IPS-NIHi11 (cell line): ENCODE measurements at regions not wholly inside any gene's neighbourhood (a gene's known extent, or its start where the extent isn't known, plus 50 kb on each side); places are given as distances from the start of the nearest gene placed in this dataset.
"Not testable (repeated sequence)": the region's sequence is repeated elsewhere in the genome, so short reads cannot be mapped to it uniquely, and the experiment has no call there.

Experiments used
- DNase-seq: peaks from one replicate; pipeline ENCODE4 v3.0.0; 2012; ENCODE audit warnings: mixed read lengths, low spot score

DNA sequence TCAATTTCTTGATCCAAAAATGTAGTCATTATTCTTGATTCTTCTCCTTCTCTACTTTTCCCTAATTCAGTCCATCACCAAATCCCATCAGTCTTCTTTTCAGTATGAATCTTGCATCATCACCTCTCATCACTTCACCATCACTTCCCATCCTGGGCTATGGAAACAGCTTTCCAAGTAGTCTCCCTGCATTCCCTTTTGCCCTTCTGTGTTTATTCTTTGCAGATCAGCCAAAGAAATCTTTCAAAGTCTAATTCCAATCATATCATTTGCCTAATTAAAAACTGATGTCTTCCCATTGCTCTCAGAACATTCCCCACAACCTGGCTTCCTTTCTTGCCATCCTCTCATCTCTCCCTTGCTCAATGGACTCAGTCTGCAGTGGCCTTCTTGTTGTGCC, 201.7 kb upstream of the ADAMTS3 start:
- no peak for DNase-seq

DNA sequence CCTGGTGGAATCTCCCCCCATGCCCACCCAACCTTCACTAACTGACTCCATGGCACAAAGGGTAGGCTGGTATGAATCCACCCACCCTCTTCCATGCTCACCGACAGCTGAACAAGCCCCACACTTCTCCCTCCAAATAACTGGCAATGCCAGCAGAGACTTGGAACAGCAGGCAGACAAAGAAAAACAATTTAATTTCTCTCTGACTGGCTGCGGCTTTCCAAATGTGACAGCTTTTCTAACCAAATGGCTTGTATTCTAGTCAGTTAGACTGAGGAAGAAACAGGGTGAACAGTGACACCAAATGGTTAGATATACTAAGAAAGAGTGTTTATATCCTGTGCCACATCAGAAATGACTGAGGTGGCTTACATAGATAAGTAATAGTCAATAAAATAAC, 199.3 kb upstream of the ADAMTS3 start:
- no peak for DNase-seq

DNA sequence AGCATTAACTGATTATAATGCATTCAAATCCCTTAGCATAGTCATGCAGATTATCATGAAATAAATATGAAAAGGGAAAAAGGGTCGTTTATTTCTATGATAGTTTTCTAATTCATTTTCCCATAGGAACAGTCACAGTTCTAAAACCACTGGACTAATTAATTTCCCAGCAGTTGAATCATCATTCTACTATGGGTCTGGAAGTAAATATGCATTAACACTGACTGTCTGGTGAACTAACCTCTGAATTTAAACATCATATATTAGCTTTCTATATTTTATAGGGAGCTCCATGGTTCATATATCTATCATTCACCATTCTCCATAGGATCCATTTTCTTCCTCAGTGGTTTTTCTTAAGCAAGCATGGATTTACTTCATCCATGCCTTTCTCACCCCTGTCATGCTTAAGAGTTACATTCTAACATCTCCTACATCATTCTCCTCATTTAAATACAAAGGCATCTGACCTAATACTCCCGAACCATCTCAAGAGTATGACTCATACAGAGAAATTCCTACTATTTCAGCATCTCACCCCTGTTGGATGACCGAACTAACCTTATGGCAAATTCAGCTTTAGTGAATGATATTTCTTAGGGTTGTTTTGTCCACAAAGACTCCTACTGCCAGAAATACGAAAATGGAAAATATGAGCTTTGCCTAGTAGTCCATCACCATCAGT, 198.7 kb upstream of the ADAMTS3 start:
- DNase-seq = no peak

DNA sequence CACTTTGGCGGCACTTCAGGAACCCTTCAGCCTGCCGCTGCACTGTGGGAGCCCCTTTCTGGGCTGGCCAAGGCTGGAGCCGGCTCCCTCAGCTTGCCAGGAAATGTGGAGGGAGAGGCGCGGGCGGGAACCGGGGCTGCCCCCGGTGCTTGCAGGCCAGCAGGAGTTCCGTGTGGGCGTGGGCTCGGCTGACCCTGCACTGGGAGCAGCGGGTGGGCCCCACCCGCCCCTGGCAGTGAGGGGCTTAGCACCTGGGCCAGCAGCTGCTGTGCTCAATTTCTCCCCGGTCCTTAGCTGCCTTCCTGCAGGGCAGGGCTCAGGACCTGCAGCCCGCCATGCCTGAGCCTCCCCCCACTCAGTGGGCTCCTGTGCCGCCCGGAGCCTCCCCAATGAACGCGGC, 196.8 kb upstream of the ADAMTS3 start:
- not testable (repeated sequence) for DNase-seq

DNA sequence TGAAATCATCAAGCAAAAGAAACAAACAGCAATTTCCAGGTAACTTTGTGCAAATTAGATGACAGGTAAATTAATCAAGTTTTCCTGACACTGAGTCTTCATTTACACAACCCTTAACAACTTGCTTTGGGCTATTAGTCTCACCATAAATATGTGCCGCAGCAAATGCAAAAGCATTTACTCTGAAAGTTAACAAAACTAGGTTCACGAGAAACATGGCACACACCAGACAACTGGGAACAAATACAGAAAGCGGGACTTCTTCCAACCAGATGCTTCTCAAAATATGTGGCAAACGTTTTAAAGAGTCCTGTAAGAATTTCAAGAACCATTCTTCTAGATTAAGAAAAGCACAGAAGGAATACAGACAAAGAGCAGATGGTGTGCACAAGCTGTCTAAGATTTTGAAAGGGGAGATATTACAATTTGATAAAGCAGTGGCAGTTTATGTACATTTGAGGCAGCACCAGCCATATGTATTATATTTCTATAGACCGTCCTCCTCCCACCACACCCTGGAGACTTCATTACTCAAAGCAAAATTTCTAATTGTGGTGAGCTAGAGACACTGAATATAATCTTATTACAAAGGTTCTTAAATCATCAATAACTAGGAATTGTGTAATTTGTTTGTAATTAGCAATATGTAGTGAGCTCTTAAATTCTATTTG, 192.5 kb upstream of the ADAMTS3 start:
- DNase-seq = no peak

DNA sequence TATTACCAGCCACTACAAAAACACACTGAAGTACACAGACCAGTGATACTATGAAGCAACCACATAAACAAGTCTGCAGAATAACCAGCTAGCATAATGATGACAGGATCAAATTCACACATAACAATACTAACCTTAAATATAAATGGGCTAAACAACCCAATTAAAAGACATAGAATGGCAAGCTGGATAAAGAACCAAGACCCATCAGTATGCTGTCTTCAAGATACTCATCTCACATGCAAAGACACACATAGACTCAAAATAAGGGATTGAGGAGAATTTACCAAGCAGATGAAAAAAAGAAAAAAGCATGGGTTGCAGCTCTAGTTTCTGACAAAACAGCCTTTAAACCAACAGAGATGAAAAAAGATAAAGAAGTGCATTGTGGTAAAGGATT, 184.4 kb upstream of the ADAMTS3 start:
- not testable (repeated sequence) for DNase-seq

DNA sequence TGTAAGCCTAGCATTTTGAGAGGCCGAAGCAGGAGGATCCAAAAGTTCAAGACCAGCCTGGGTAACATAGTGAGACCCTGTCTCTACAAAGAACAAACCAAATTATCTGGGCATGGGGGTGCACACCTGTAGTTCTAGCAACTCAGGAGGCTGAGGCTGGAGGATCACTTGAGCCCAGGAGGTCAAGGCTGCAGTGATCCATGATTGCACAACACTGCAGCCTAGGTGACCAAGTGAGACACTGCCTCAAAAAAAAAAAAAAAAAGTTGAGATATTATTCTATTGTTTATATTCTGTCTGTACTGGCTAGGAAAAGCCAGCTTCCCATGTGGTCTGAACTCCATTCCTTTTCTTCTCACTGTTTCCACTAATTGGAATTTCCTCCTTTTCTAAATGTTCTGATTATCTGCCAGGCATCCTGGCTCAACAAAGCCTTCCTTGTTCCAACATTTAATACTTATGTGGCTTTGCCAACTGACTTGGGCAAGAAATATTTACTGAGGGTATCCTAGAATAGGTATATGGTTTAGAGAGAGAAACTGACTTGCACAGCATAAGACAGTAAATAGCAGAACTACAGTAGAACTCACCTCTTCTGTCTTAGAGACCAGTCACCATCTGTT, 175.2 kb upstream of the ADAMTS3 start:
- no peak for DNase-seq

DNA sequence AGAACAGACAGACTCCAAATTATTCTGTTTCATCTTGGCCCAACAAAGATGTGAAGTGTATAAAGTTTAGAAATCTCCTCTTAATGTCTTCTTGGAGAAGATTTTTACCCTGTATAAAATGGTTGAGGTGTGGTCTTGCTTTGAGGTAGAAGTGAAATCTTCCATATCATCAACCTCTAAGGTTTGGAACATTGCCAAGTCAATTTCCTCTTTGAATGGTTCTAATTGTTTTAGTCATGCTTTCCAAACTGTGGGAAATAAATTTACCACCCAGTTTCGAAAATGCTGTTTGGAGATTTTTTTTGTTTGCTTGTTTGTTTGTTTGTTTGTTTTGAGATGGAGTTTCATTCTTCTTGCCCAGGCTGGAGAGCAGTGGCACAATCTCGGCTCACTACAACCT, 174.1 kb upstream of the ADAMTS3 start:
- DNase-seq = no peak

DNA sequence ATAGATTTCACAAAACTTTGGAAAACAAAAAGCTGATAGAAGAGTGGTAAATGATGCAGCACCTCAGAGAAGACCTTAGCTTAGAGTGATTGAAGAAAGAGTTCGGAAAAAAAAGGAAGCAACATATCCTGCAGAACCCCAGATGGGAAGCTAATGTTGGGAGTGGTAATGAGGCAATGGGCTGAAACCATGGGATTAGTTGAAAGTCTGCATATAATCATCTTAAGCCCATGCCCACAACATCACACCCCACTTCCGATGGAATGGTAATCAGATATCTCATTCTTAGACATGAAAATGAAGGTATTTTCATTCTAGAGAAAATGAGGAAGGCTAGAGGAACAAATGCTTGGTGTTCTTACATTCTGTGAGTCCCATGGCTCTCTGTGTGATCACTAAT, 146.3 kb upstream of the ADAMTS3 start:
- DNase-seq = no peak

DNA sequence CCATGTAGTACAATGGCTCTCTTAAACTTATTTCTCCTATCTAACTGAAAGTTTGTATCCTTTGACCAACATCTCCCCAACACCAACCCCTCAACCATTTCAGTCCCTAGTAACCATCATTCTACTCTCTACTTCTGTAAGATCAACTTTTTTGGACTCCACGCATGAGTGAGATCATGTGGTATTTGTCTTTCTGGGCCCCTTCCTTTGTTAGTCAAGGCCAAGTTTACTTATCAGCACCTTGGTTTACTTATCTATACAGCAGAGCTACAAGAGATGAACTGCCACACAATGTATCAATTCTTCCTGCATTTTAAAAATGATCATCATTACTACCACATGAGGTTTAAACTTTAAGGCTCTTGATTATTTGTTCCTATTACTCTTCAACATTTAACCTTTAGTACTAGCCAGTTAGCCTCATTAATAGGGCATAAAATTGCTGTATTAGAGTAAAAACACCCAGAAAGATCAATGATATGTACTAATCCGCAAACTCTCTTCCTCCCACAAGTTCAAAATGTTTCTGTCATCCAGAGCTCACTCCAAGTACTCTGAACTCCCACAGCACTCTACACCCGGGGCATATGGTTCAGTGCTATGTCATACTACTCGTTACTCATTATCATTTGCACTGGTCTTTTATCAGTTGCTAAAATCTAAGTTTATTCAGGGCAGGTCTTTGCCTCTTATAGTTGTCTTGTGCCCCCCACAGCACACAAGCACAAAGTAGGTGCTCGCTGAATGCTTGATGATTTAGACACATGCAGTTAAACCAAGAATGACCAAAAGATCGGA, 145.7 kb upstream of the ADAMTS3 start:
- no peak for DNase-seq

DNA sequence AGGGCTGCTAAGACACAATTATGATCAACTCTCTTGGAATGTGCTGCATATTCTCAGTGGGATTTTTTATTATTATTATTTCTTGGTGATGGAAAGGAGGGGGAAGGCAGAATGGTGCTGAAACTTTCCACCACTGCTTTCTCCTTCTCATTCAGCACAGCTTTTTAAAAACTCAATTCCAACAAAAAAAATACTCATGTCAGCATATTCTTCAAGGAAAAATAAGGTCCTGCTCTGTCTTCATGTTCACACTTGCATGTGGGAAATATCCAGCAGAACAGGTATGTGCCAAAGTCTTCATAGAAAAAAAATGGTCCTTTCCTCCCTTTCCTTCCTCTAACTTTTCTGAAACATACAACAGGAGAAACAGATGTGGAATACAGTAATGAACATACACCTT, 144.0 kb upstream of the ADAMTS3 start:
- no peak for DNase-seq

DNA sequence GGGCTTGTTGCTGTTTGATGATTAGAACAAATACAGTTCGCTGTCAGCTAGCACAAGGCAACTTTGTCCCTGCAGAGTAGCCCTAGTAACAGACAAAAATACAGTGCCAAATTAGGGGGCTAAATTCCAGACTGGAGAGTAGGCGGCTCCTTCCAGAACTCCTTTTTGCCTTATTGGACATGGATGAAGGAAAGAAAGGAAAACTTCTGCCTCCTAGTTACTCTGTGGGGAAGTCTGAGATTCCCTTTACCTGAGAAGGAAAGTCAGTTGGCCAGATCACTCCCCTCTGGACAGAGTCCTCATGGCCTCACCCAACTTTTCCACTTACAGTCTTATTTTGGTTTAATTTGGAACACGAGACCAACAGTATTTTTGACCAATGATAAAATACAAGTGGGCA, 140.5 kb upstream of the ADAMTS3 start:
- no peak for DNase-seq

DNA sequence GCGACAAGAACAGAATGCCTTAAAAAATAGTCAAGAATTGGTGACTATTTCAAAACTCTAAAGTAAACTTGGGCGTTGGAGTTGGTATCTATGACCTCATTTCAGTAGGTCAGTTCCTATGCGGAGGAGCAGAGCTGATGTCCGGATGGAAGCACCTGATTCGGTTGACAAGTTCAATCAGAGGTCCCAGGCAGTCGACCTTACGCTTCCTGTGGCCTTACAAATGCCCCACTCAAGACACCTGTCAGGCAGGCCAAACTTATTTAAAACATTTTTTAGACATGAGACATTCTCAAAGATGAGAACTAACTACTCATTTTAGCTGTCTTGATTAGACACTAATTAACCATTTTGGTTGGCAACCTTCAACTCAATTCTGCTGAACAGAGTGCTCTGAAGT, 137.7 kb upstream of the ADAMTS3 start:
- DNase-seq = no peak

DNA sequence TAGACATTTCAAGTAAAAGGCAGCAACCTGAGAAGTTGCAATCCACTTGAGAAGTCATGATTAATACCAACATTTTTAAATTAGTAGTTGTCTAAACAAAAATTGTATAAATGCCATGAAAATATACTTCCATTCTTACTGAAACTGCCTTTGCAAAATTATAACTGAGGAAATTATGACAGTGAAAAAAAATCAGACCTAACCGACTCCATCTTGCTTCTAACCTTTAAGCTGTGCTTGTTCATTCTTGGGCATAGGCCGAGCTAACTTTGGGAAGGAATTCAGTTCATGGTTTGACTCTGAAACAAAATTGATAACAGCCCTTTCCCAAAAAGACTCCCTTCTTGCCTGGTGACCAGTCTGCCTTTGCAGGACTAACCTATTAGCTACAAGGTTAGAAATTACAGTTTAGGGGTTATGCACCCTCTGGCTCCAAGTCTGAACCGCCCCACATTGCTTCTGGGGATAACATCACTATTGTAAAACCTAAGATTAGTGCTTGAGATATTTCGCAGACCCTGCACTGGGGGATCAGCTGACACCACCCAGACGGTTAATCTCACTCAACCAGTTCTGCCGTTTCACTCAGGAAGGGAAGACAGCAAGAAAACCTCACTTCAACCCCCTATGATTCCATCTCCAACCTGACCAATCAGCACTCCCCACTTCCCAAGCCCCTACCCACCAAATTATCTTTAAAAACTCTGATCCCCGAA, 136.1 kb upstream of the ADAMTS3 start:
- not testable (repeated sequence) for DNase-seq

DNA sequence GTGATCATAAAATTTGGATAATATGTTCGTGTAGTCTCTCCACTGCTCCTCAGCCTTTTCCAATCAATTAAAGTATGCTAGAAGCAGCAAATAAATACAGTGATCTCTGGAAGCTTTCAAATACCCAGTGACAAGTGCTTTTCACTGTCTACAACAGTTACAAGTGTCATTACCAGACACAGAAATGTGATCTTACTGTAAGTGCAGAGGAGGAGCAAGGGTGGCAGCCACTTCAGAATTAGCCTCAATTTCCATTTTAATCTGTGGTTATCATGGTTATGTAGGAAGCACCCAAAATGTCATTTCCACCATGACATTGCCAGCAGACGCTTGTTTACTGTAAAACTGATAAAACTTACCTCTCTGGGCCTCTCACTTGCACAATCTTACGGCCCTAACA, 133.9 kb upstream of the ADAMTS3 start:
- no peak for DNase-seq

DNA sequence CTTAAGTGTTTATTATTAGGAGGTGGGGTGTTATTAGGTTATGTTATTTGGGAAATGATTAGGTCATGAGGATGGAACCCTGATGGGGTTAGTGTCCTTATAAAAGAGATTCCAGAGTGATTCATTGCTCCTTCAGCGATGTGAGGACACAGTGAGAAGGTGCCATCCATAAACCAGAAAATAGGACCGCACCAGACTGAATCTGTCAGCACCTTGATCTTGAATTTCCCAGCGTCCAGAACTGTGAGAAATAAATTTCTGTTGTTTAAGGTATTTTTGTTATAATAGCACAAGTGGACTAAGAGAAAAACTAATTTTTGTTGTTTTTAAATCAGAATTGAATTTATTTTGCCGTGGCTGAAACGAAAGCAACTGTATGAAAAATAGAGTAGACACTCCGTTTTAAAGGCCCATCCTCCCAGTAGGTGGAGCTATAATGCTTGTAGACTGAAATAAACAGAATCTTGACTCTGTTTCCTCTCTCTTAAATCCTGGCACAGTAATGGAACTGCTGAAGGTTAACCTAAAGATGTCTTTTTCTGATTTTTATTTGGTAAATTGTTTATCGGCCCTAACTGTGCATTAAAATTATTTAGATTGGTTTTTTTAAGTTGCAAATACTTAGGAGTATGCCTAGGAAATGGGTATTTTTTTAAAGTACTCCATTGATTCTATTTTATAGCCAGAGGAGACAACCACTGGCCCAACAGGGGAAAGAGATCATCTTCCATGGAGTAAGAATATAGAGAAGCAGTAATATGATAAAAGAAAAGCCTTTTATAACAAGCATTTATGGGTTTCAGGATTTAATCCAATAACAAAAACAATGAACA, 133.2 kb upstream of the ADAMTS3 start:
- peak; percentile 36 for DNase-seq

DNA sequence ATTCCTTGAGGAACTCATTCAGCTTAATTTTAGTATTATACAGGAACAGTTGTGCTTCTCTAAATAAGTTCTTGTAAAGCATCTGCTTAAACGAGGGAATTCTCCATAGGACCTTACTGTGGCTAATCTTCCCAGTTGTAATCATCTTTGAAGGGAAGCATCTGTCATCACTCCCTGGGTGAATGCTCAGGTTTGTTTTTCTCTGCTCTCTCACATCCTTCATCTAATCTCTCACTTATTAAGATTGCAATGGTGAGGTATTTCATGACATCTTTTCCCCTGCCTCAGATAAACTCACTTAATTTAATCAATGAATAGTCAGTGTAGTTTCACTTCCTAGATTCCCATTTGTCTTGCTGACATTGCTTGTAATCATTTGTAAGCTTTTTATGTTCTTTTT, 121.8 kb upstream of the ADAMTS3 start:
- DNase-seq = no peak

DNA sequence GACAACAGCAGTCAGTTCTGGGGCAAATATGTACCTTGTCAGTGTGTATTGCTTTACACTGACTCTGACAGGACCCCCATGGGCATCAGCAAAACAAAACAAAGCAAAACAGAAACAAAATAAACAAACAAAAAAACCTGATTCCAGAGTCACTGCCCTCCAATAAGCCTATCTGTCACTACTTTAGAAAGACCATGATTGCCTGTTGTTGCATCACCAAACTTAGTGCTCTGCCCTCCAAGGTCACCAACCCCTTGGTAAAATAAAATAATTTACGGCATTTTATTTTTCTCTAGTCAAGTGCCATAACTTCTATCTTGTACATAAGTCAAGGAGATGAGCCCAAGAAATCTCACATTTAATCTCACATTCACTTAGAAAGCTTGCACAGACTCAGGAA, 120.9 kb upstream of the ADAMTS3 start:
- no peak for DNase-seq

DNA sequence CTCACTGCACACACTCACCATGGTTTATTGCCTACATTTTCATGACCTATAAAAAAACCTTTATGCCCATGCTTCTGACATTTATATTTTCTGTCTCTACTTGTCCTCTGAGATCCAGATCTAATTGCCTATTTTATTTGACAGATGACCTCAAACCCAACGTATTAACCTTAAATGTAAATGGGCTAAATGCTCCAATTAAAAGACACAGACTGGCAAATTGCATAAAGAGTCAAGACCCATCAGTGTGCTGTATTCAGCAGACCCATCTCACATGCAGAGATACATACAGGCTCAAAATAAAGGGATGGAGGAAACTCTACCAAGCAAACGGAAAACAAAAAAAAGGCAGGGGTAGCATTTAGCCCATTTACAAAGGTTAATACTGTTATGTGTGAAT, 117.4 kb upstream of the ADAMTS3 start:
- DNase-seq = not testable (repeated sequence)

DNA sequence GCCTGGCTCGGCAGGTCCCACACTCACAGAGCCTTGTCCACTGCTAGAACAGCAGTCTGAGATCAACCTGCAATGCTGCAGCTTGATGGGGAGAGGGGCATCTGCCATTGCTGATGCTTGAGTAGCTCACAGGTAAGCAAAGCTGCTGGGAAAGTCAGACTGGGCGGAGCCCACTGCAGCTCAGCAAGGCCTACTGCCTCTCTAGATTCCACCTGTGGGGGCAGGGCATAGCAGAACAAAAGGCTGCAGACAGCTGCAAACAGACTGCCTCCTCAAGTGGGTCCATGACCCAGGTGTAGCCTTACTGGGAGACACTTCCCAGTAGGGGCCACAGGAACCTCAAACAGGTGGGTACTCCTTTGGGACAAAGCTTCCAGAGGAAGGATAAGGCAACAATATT, 110.6 kb upstream of the ADAMTS3 start:
- DNase-seq = no peak

DNA sequence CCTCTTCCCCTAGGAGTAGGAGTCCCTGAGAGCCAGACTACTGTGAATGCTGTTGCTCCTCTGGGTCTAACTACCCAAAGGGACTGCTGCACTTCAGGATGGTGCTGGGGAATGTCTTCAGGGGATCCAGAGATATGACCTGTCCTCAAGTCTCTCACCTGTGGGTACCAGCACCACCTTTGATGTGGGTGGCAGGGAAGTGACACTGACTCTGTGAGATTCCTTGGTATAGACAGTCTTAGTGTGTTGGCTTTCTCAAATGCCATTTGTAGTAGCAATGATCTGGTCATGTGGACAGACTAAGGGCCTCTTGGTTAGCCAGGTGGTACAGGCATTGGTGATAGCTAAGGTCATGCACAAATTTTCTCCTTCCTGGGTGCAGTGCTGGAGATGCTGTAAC, 108.9 kb upstream of the ADAMTS3 start:
- DNase-seq = no peak
